ENCODE measurements at regions not wholly inside any gene's neighbourhood (a gene's known extent, or its start where the extent isn't known, plus 50 kb on each side); places are given as distances from the start of the nearest gene placed in this dataset.

GRCh38 chr7:84712374-84713121 lies 474.3 kb downstream of the SEMA3D start:
- TF ChIP-seq CTCF (IDR thresholded peaks at IDR 0.05) (no peak), POLR2AphosphoS5 (IDR thresholded peaks at IDR 0.05; ENCODE audit: low read depth, low read length) (no peak), REST (IDR thresholded peaks at IDR 0.05; ENCODE audit: insufficient read depth in 1 of 2, low read depth in 2 of 2, low read length in 1 of 2) (no peak), TCF7L2 (IDR thresholded peaks at IDR 0.05; ENCODE audit: low read depth, low read length) (no peak)
